GM12878 (cell line): ENCODE measurements at regions not wholly inside any gene's neighbourhood (a gene's known extent, or its start where the extent isn't known, plus 50 kb on each side); places are given as distances from the start of the nearest gene placed in this dataset.

Experiments
- FOXM1 ChIP-seq: IDR thresholded peaks from 2 replicates; pipeline ENCODE4 v1.6.1; 2012; ENCODE audit warnings: low read depth, mild to moderate bottlenecking, inconsistent platforms, low read length, moderate library complexity
- SIX5 ChIP-seq: IDR thresholded peaks from 2 replicates; pipeline ENCODE4 v1.6.1; 2011; ENCODE audit warnings: mild to moderate bottlenecking, low read depth, low read length, moderate library complexity; ENCODE audit not compliant: severe bottlenecking
- SMC3 ChIP-seq: IDR thresholded peaks from 2 replicates; pipeline ENCODE4 v1.6.1; 2011; ENCODE audit warnings: low read length, improper control_type of control experiment, borderline replicate concordance
- TF ChIP-seq, protein P1 (sequence below), 3 experiments: IDR thresholded peaks in 2 of 3; conservative IDR thresholded peaks in 1 of 3; 2 replicates each; pipeline ENCODE4 v1.5.1; 2011; ENCODE audit warnings: low read depth in 3 of 3, low read length in 3 of 3, mild to moderate bottlenecking in 3 of 3, control low read depth in 2 of 3, moderate library complexity in 2 of 3, inconsistent platforms in 1 of 3, mixed read lengths in 1 of 3; ENCODE audit not compliant: control insufficient read depth in 2 of 3, insufficient read depth in 1 of 3; ENCODE audit errors: extremely low read depth in 1 of 3
- TF ChIP-seq, protein P2 (sequence below): IDR thresholded peaks from 2 replicates; pipeline ENCODE4 v1.6.1; 2012; ENCODE audit warnings: low read depth, low read length, improper control_type of control experiment
- TF ChIP-seq, protein P3 (sequence below): IDR thresholded peaks from 2 replicates; pipeline ENCODE4 v1.6.1; 2012; ENCODE audit warnings: low read depth, low read length, improper control_type of control experiment

DNA sequence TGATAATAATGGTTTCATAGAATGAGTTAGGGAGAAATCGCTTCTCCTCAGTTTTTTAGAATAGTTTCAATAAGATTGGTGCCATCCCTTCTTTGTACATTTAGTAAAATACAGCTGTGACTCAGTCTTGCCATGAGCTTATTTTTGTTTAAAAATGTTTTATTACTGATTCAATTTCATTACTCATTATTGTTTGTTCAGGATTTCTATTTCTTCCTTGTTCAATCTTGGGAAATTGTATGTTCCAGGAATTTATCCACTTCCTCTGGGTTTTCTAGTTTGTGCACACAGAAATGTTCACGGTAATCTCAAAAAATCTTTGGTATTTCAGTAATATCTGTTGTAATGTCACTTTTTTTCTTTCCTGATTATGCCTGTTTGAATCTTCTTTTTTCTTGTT is 371.5 kb upstream of the SETBP1 start:
- TF ChIP-seq SMC3 (no peak), SIX5 (no peak), FOXM1 (no peak)
- TF ChIP-seq, protein P1, sequence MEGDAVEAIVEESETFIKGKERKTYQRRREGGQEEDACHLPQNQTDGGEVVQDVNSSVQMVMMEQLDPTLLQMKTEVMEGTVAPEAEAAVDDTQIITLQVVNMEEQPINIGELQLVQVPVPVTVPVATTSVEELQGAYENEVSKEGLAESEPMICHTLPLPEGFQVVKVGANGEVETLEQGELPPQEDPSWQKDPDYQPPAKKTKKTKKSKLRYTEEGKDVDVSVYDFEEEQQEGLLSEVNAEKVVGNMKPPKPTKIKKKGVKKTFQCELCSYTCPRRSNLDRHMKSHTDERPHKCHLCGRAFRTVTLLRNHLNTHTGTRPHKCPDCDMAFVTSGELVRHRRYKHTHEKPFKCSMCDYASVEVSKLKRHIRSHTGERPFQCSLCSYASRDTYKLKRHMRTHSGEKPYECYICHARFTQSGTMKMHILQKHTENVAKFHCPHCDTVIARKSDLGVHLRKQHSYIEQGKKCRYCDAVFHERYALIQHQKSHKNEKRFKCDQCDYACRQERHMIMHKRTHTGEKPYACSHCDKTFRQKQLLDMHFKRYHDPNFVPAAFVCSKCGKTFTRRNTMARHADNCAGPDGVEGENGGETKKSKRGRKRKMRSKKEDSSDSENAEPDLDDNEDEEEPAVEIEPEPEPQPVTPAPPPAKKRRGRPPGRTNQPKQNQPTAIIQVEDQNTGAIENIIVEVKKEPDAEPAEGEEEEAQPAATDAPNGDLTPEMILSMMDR (IDR thresholded peaks at IDR 0.05 in 2 of 3, conservative IDR thresholded peaks at IDR 0.05 in 1 of 3; ENCODE audit: control insufficient read depth in 2 of 3, extremely low read depth in 1 of 3, insufficient read depth in 1 of 3, low read depth in 3 of 3, low read length in 3 of 3): no peak
- TF ChIP-seq, protein P2, sequence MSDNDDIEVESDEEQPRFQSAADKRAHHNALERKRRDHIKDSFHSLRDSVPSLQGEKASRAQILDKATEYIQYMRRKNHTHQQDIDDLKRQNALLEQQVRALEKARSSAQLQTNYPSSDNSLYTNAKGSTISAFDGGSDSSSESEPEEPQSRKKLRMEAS: no peak
- TF ChIP-seq, protein P3, sequence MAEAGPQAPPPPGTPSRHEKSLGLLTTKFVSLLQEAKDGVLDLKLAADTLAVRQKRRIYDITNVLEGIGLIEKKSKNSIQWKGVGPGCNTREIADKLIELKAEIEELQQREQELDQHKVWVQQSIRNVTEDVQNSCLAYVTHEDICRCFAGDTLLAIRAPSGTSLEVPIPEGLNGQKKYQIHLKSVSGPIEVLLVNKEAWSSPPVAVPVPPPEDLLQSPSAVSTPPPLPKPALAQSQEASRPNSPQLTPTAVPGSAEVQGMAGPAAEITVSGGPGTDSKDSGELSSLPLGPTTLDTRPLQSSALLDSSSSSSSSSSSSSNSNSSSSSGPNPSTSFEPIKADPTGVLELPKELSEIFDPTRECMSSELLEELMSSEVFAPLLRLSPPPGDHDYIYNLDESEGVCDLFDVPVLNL: no peak
